Psoas muscle (tissue), 7 donors: ENCODE measurements at regions not wholly inside any gene's neighbourhood (a gene's known extent, or its start where the extent isn't known, plus 50 kb on each side); places are given as distances from the start of the nearest gene placed in this dataset.

Experiments
- ATAC-seq, 4 donors: fragments of 200-7000 bp; cut with Tn5 transposase; one replicate each; pipeline ENCODE4 v1.9.1; 2020; ENCODE audit warnings: moderate library complexity in 3 of 4, mild to moderate bottlenecking in 2 of 4
- DNase-seq, 2 donors: peaks; one replicate each; pipeline ENCODE4 v3.0.0-alpha.2; 2020
- H3K27ac ChIP-seq: fragments of 200-600 bp; one replicate; pipeline ENCODE4 v1.8.0; 2022
- H3K27me3 ChIP-seq, 3 donors: fragments of 200-600 bp in 1 of 3; one replicate each; pipeline versions ENCODE4 v1.6.1 to v1.8.0; 2013 to 2022; ENCODE audit warnings: low read length in 2 of 3, mild to moderate bottlenecking in 2 of 3, moderate library complexity in 1 of 3; ENCODE audit not compliant: insufficient read depth in 3 of 3
- H3K36me3 ChIP-seq, 2 donors: fragments of 200-600 bp in 1 of 2; one replicate each; pipeline versions ENCODE4 v1.6.1 to v1.8.0; 2013 to 2022; ENCODE audit warnings: low read depth in 1 of 2, mild to moderate bottlenecking in 1 of 2, moderate library complexity in 1 of 2; ENCODE audit not compliant: insufficient read depth in 1 of 2
- H3K4me1 ChIP-seq: fragments of 200-600 bp; one replicate; pipeline ENCODE4 v1.8.0; 2022
- H3K4me3 ChIP-seq: fragments of 200-600 bp; one replicate; pipeline ENCODE4 v1.8.0; 2022; ENCODE audit warnings: mild to moderate bottlenecking
- H3K9me3 ChIP-seq: fragments of 200-600 bp; one replicate; pipeline ENCODE4 v1.8.0; 2022
- WGBS, 3 donors: extraction: QIAGEN DNeasy Blood & Tissue Kit; methylation state at CpG; one replicate each; pipeline versions ENCODE4 v1.1.6 to v1.1.7; 2013; 5-methylcytosine and 5-hydroxymethylcytosine counted together
- intact Hi-C, 2 donors: fragments of 100-400 bp; cut with DNase I; formaldehyde crosslinking; loops; one replicate each; pipeline versions ENCODE4 v1.11.0 to v1.14.2; 2022
- TF ChIP-seq, protein P1 (sequence below): fragments of 200-600 bp; IDR thresholded peaks from one replicate; pipeline ENCODE4 v1.8.0; 2022; ENCODE audit warnings: antibody characterized with exemption
- donor health status: healthy with polysubstance abuse.
- donor health status: DM: no; HTN: no; CAD: no; lungs with moderate emphysema.
- donor health status: Bipolar disorder and iron deficiency.
- donor health status: healthy.
- donor health status: DM: yes; HTN: yes; CAD: no.
- donor health status: DM: no; HTN: no; CAD: no.
- donor health status: DM: yes; HTN: yes; CAD: no.

DNA sequence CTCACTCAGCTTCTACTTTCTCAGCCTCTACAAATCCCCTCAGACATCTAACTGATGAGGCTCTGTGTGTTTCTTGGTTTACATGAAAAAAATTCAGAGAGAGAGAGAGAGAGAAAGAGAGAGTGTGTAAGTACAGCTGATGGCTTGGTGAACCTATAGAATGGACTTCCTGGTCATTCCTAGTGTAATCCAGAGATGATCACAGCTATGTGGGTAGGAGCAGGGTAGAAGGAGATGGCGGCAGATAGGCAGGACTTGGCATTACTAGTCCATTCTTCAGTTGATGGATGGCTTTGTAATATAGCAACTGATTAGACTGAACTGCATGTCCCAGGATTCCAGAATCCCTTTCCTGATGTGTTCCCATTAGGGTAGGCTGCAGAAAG, 429.3 kb upstream of the CLINT1 start:
- H3K4me1 ChIP-seq: no peaks in the 10 kb centered on the region
- no peak overlapping the region for H3K27ac ChIP-seq
- DNase-seq (no peak), ATAC-seq (no peak)
- WGBS, 3 donors: 29 to 90% (median 86%) methylated on average over 1 of the region's 1 CpG
- peaks cover 10% of the 10 kb centered on the region for H3K9me3 ChIP-seq
- TF ChIP-seq, protein P1, sequence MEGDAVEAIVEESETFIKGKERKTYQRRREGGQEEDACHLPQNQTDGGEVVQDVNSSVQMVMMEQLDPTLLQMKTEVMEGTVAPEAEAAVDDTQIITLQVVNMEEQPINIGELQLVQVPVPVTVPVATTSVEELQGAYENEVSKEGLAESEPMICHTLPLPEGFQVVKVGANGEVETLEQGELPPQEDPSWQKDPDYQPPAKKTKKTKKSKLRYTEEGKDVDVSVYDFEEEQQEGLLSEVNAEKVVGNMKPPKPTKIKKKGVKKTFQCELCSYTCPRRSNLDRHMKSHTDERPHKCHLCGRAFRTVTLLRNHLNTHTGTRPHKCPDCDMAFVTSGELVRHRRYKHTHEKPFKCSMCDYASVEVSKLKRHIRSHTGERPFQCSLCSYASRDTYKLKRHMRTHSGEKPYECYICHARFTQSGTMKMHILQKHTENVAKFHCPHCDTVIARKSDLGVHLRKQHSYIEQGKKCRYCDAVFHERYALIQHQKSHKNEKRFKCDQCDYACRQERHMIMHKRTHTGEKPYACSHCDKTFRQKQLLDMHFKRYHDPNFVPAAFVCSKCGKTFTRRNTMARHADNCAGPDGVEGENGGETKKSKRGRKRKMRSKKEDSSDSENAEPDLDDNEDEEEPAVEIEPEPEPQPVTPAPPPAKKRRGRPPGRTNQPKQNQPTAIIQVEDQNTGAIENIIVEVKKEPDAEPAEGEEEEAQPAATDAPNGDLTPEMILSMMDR: no peak
- no peaks in the 10 kb centered on the region for H3K27me3 ChIP-seq
- no peaks in the 10 kb centered on the region for H3K36me3 ChIP-seq
- H3K4me3 ChIP-seq: no peak overlapping the region
- intact Hi-C loops: no loop called here

- Histone ChIP-seq H3K36me3 (no peaks in the 10 kb centered on the region), H3K9me3 (peaks cover 4% of the 10 kb centered on the region), H3K4me1 (no peaks in the 10 kb centered on the region), H3K27me3 (no peaks in the 10 kb centered on the region), H3K4me3 (no peak overlapping the region), H3K27ac (no peak overlapping the region)
- no peak for DNase-seq
- ATAC-seq: no peak
- TF ChIP-seq, protein P1: no peak
- 43 to 47% (median 44%) methylated on average over 12 of the region's 12 CpGs for WGBS, 3 donors
- intact Hi-C loops: no loop called here
These were observed 428.8 kb upstream of the CLINT1 start for GRCh38 chr5:158287643-158288271.

GRCh38 chr5:158286827-158287226, 427.9 kb upstream of the CLINT1 start:
- no peak overlapping the region for H3K27ac ChIP-seq
- intact Hi-C loops: no loop called here
- H3K4me1 ChIP-seq: no peaks in the 10 kb centered on the region
- ATAC-seq (no peak), DNase-seq (no peak)
- TF ChIP-seq, protein P1: no peak
- no peaks in the 10 kb centered on the region for H3K36me3 ChIP-seq
- WGBS, 3 donors: 86 to 96% (median 90%) methylated on average over 1 of the region's 1 CpG
- peaks cover 4% of the 10 kb centered on the region for H3K9me3 ChIP-seq
- no peaks in the 10 kb centered on the region for H3K27me3 ChIP-seq
- H3K4me3 ChIP-seq: no peak overlapping the region

- 58 to 70% (median 67%) methylated on average over 6 of the region's 6 CpGs for WGBS, 3 donors
- DNase-seq: no peak
These were observed 426.8 kb upstream of the CLINT1 start for GRCh38 chr5:158285698-158286097.

More at GRCh38 chr5:158285698-158286097, 426.8 kb upstream of the CLINT1 start:
- Histone ChIP-seq H3K4me1 (no peaks in the 10 kb centered on the region), H3K27ac (no peak overlapping the region), H3K4me3 (no peak overlapping the region), H3K36me3 (no peaks in the 10 kb centered on the region), H3K9me3 (peaks cover 4% of the 10 kb centered on the region), H3K27me3 (no peaks in the 10 kb centered on the region)
- TF ChIP-seq, protein P1: no peak
- ATAC-seq: no peak
- intact Hi-C loops: no loop called here
